HepG2 (cell line): ENCODE measurements at regions not wholly inside any gene's neighbourhood (a gene's known extent, or its start where the extent isn't known, plus 50 kb on each side); places are given as distances from the start of the nearest gene placed in this dataset.

Experiments used
- ATAC-seq: fragments of 200-7000 bp; cut with Tn5 transposase; 3 replicates; pipeline ENCODE4 v1.9.1; 2020; ENCODE audit warnings: mild to moderate bottlenecking, moderate library complexity
- BruUV-seq: library from RNA; stranded (reverse); fragments of 400-500 nt; replicated peaks from 2 replicates; lab custom pipeline; 2021; lab: Mats Ljungman, UMichigan
- CTCF ChIA-PET: fragments of 300-600 bp; formaldehyde crosslinking; extraction: SDS; loops from one replicate; lab custom pipeline; 2021; ENCODE audit warnings: low total read pairs, inconsistent platforms, low intra/inter-chr PET ratio; lab: Yijun Ruan, JAX
- POLR2A ChIA-PET: fragments of 350-600 bp; sonication (Branson Sonifier 250); formaldehyde crosslinking; loops from one replicate; lab custom pipeline; 2020; ENCODE audit warnings: antibody characterized with exemption, inconsistent platforms; lab: Yijun Ruan, JAX
- DNase-seq: peaks from one replicate; pipeline ENCODE4 v3.0.0-alpha.2; 2015; ENCODE audit warnings: low spot score
- FAIRE-seq: peaks from 3 replicates; lab custom pipeline; 2011; peaks lifted over from hg19 to GRCh38; lab: Jason Lieb, UNC
- H2AFZ ChIP-seq: one replicate; pipeline ENCODE4 v1.6.1; 2011; ENCODE audit warnings: low read length, inconsistent platforms
- H3K27ac ChIP-seq: fragments of 300-600 bp; 3 replicates; pipeline ENCODE4 v1.8.0; 2011; ENCODE audit warnings: mixed run types, mild to moderate bottlenecking, mixed read lengths, low read length, inconsistent platforms; ENCODE audit not compliant: insufficient read depth; ENCODE audit errors: extremely low read length
- H3K27me3 ChIP-seq, 2 experiments: fragments of 200-600 bp in 1 of 2; 2 replicates in 1 of 2; 3 replicates in 1 of 2; pipeline versions ENCODE4 v1.6.0 to v1.8.0; 2011; ENCODE audit warnings: low read length in 2 of 2, mild to moderate bottlenecking in 2 of 2, moderate library complexity in 2 of 2, inconsistent platforms in 1 of 2; ENCODE audit not compliant: insufficient read depth in 2 of 2, control insufficient read depth in 1 of 2
- H3K36me3 ChIP-seq, 2 experiments: fragments of 200-600 bp in 1 of 2; replicated peaks in 1 of 2; 2 replicates in 1 of 2; 3 replicates in 1 of 2; pipeline versions ENCODE4 v1.5.1 to v1.8.0; 2011; ENCODE audit warnings: low read length in 2 of 2, inconsistent platforms in 1 of 2; ENCODE audit not compliant: insufficient read depth in 2 of 2, control insufficient read depth in 1 of 2
- H3K4me1 ChIP-seq: 2 replicates; pipeline ENCODE4 v1.5.1; 2012; ENCODE audit warnings: low read length, inconsistent platforms; ENCODE audit not compliant: insufficient read depth
- H3K4me2 ChIP-seq: 2 replicates; pipeline ENCODE4 v1.6.0; 2011; ENCODE audit warnings: low read depth, low read length, inconsistent platforms
- H3K4me3 ChIP-seq, 3 experiments: fragments of 200-600 bp in 1 of 3; sonication (generic), shearing (Covaris generic) in 1 of 3; replicated peaks in 1 of 3; 2 replicates each; pipeline ENCODE4 v1.5.1; 2011 to 2016; ENCODE audit warnings: low read length in 3 of 3, inconsistent platforms in 2 of 3, low read depth in 2 of 3, mild to moderate bottlenecking in 2 of 3, control low read depth in 1 of 3, mixed read lengths in 1 of 3; ENCODE audit not compliant: insufficient read depth in 1 of 3
- H3K79me2 ChIP-seq: one replicate; pipeline ENCODE4 v1.6.1; 2011; ENCODE audit warnings: low read length, inconsistent platforms; ENCODE audit not compliant: insufficient read depth
- H3K9ac ChIP-seq: 2 replicates; pipeline ENCODE4 v1.6.0; 2011; ENCODE audit warnings: mild to moderate bottlenecking, low read depth, low read length, inconsistent platforms; ENCODE audit not compliant: insufficient read depth
- H3K9me3 ChIP-seq: 2 replicates; pipeline ENCODE4 v1.5.1; 2012; ENCODE audit warnings: mild to moderate bottlenecking, low read length
- H4K20me1 ChIP-seq: 2 replicates; pipeline ENCODE4 v1.6.0; 2011; ENCODE audit warnings: inconsistent platforms, mild to moderate bottlenecking, low read length, moderate library complexity; ENCODE audit not compliant: insufficient read depth
- ATAD3A ChIP-seq: sonication (generic); formaldehyde crosslinking; IDR thresholded peaks from 2 replicates; pipeline ENCODE4 v1.4.0; 2020; ENCODE audit warnings: missing genetic modification reagents
- BORCS8-MEF2B ChIP-seq: sonication (generic); formaldehyde crosslinking; IDR thresholded peaks from 2 replicates; pipeline ENCODE4 v1.8.0; 2022; ENCODE audit warnings: mild to moderate bottlenecking, missing genetic modification reagents
- BRCA1 ChIP-seq: sonication (generic); formaldehyde crosslinking; IDR thresholded peaks from 2 replicates; pipeline ENCODE4 v1.4.0; 2020; ENCODE audit warnings: missing genetic modification reagents
- DDIT3 ChIP-seq: sonication (generic); formaldehyde crosslinking; IDR thresholded peaks from 2 replicates; pipeline ENCODE4 v1.4.0; 2020; ENCODE audit warnings: mild to moderate bottlenecking, missing genetic modification reagents
- E2F1 ChIP-seq: sonication (generic); formaldehyde crosslinking; IDR thresholded peaks from 2 replicates; pipeline ENCODE4 v1.5.0; 2020; ENCODE audit warnings: missing genetic modification reagents
- HCFC1 ChIP-seq: fragments of 150-350 bp; IDR thresholded peaks from 2 replicates; pipeline ENCODE4 v1.6.1; 2014; ENCODE audit warnings: low read depth, low read length
- HES4 ChIP-seq: sonication (generic); formaldehyde crosslinking; IDR thresholded peaks from 2 replicates; pipeline ENCODE4 v1.9.0; 2021; ENCODE audit warnings: mild to moderate bottlenecking, missing genetic modification reagents, borderline replicate concordance
- ISX ChIP-seq: sonication (generic); formaldehyde crosslinking; conservative IDR thresholded peaks from 2 replicates; pipeline ENCODE4 v1.5.0; 2020; ENCODE audit warnings: missing genetic modification reagents
- KLF6 ChIP-seq: IDR thresholded peaks from 2 replicates; pipeline ENCODE4 v1.8.0; 2016; ENCODE audit warnings: missing biosample characterization, missing genetic modification reagents
- POLR2A ChIP-seq, 2 experiments: IDR thresholded peaks; 2 replicates each; pipeline ENCODE4 v1.6.1; 2011; ENCODE audit warnings: low read depth in 2 of 2, low read length in 2 of 2, mild to moderate bottlenecking in 1 of 2, moderate library complexity in 1 of 2; ENCODE audit not compliant: insufficient read depth in 1 of 2
- REPIN1 ChIP-seq: sonication (generic); formaldehyde crosslinking; IDR thresholded peaks from 2 replicates; pipeline ENCODE4 v1.8.0; 2022; ENCODE audit warnings: missing genetic modification reagents, low read depth, mild to moderate bottlenecking, borderline replicate concordance
- TMF1 ChIP-seq: sonication (generic); formaldehyde crosslinking; IDR thresholded peaks from 2 replicates; pipeline ENCODE4 v1.8.1; 2022; ENCODE audit warnings: low read depth, missing genetic modification reagents
- YY1 ChIP-seq: IDR thresholded peaks from 2 replicates; pipeline ENCODE4 v1.6.1; 2011; ENCODE audit warnings: low read length, low read depth, moderate library complexity, mild to moderate bottlenecking; ENCODE audit not compliant: insufficient read depth, insufficient replicate concordance
- ZC3H4 ChIP-seq: sonication (generic); formaldehyde crosslinking; IDR thresholded peaks from 2 replicates; pipeline ENCODE4 v1.4.0; 2020; ENCODE audit warnings: missing genetic modification reagents, borderline replicate concordance
- ZNF143 ChIP-seq: sonication (generic); formaldehyde crosslinking; IDR thresholded peaks from 2 replicates; pipeline ENCODE4 v1.4.0; 2020; ENCODE audit warnings: missing genetic modification reagents
- ZNF18 ChIP-seq: sonication (generic); formaldehyde crosslinking; IDR thresholded peaks from 2 replicates; pipeline ENCODE4 v1.8.0; 2022; ENCODE audit warnings: mild to moderate bottlenecking, missing genetic modification reagents; ENCODE audit not compliant: insufficient replicate concordance
- ZNF224 ChIP-seq: sonication (generic); formaldehyde crosslinking; IDR thresholded peaks from 2 replicates; pipeline ENCODE4 v1.5.0; 2020; ENCODE audit warnings: mild to moderate bottlenecking, missing genetic modification reagents
- ZNF30 ChIP-seq: sonication (generic); formaldehyde crosslinking; IDR thresholded peaks from 2 replicates; pipeline ENCODE4 v1.5.0; 2020; ENCODE audit warnings: mild to moderate bottlenecking, missing genetic modification reagents
- ZNF414 ChIP-seq: sonication (generic); formaldehyde crosslinking; IDR thresholded peaks from 2 replicates; pipeline ENCODE4 v1.5.0; 2020; ENCODE audit warnings: missing genetic modification reagents
- ZUFSP ChIP-seq: sonication (generic); formaldehyde crosslinking; IDR thresholded peaks from 2 replicates; pipeline ENCODE4 v1.9.0; 2021; ENCODE audit warnings: missing genetic modification reagents, mild to moderate bottlenecking, borderline replicate concordance
- WGBS: methylation state at CpG from one replicate; pipeline ENCODE4 v1.1.6; 2017; ENCODE audit warnings: low lambda C conversion rate; 5-methylcytosine and 5-hydroxymethylcytosine counted together
- in situ Hi-C: cut with HindIII; loops from 2 replicates; pipeline ENCODE4 v1.10.0; 2017; ENCODE audit warnings: low pct_unique_long_range_greater_than_20kb; ENCODE audit not compliant: extremely low pct_ligation_motif_present
- intact Hi-C: fragments of 100-400 bp; cut with micrococcal nuclease; formaldehyde crosslinking; loops from one replicate; pipeline ENCODE4 v1.10.0; 2022; ENCODE audit not compliant: unreplicated experiment

GRCh38 chr6:6736791-6737654 is 148.5 kb downstream of the LY86 start:
- H3K36me3 ChIP-seq = no peaks in the 10 kb centered on the region
- no peak overlapping the region for H3K4me3 ChIP-seq
- peaks cover 3 to 21% of the 10 kb centered on the region in 2 experiments; a peak in 3 of 5 replicates for H3K27me3 ChIP-seq
- no peak overlapping the region for H3K9ac ChIP-seq
- FAIRE-seq (no peak), ATAC-seq (peak; percentile 51), DNase-seq (no peak)
- ChIA-PET POLR2A (no interaction called here), CTCF (no interaction called here)
- intact Hi-C loops = no loop called here
- in situ Hi-C loops = no loop called here
- no peaks in the 10 kb centered on the region for H3K79me2 ChIP-seq
- no peaks in the 10 kb centered on the region for H4K20me1 ChIP-seq
- H3K4me2 ChIP-seq = no peak overlapping the region
- H3K4me1 ChIP-seq = no peaks in the 10 kb centered on the region
- WGBS = 68% methylated on average over 25 of the region's 34 CpGs
- H3K27ac ChIP-seq = no peak overlapping the region
- H3K9me3 ChIP-seq = no peaks in the 10 kb centered on the region
- BruUV-seq = no TSS peak
- H2AFZ ChIP-seq = no peak overlapping the region
- no peak for TF ChIP-seq ZUFSP
- TF ChIP-seq REPIN1 (CRISPR knock-in tag) = no peak
- no peak for TF ChIP-seq ZNF18 (CRISPR knock-in tag)
- no peak for TF ChIP-seq BORCS8-MEF2B (CRISPR knock-in tag)
- TF ChIP-seq POLR2A (IDR thresholded peaks at IDR 0.05; ENCODE audit: insufficient read depth in 1 of 2, low read depth in 2 of 2, low read length in 2 of 2) = no peak
- TF ChIP-seq ZNF143 (CRISPR knock-in tag) = peak; percentile 82
- no peak for TF ChIP-seq ZC3H4 (CRISPR knock-in tag)
- TF ChIP-seq DDIT3 (CRISPR knock-in tag) = no peak
- no peak for TF ChIP-seq KLF6 (CRISPR knock-in tag)
- TF ChIP-seq ATAD3A (CRISPR knock-in tag) = no peak
- no peak for TF ChIP-seq ZNF30 (CRISPR knock-in tag)
- TF ChIP-seq ISX (CRISPR knock-in tag) = no peak
- no peak for TF ChIP-seq ZNF414
- TF ChIP-seq HES4 (CRISPR knock-in tag) = no peak
- TF ChIP-seq E2F1 (CRISPR knock-in tag) = no peak
- no peak for TF ChIP-seq BRCA1
- TF ChIP-seq TMF1 (CRISPR knock-in tag) = no peak
- TF ChIP-seq HCFC1 = peak; percentile 28; the same call in 1 of the 2 replicates
- no peak for TF ChIP-seq ZNF224 (CRISPR knock-in tag)
- TF ChIP-seq YY1 = peak; percentile 69
